SK-N-SH (cell line): ENCODE measurements at regions not wholly inside any gene's neighbourhood (a gene's known extent, or its start where the extent isn't known, plus 50 kb on each side); places are given as distances from the start of the nearest gene placed in this dataset.

Experiments used
- CTCF ChIA-PET: fragments of 300-600, 350-600 bp; formaldehyde crosslinking; extraction: SDS; loops from one replicate; lab custom pipeline; 2021; lab: Yijun Ruan, JAX
- POLR2A ChIA-PET: fragments of 350-600 bp; sonication (Branson Sonifier 250); formaldehyde crosslinking; extraction: SDS; loops from one replicate; lab custom pipeline; 2020; ENCODE audit warnings: antibody characterized with exemption, inconsistent platforms; lab: Yijun Ruan, JAX
- DNase-seq: peaks from one replicate; pipeline ENCODE4 v3.0.0; 2012
- H2AFZ ChIP-seq: fragments of 200-600 bp; sonication (generic); 2 replicates; pipeline ENCODE4 v1.8.1; 2016; ENCODE audit warnings: antibody characterized with exemption, mild to moderate bottlenecking, low read depth
- H3F3A ChIP-seq: fragments of 200-600 bp; sonication (generic); replicated peaks from 2 replicates; pipeline ENCODE3; 2016; ENCODE audit warnings: antibody characterized with exemption, mild to moderate bottlenecking; ENCODE audit not compliant: insufficient read depth
- H3K27ac ChIP-seq, 2 experiments: fragments of 200-500 bp in 1 of 2; fragments of 200-600 bp in 1 of 2; sonication (Bioruptor generic) in 1 of 2; sonication (generic), shearing (Covaris generic) in 1 of 2; 2 replicates each; pipeline versions ENCODE4 v1.5.1 to v1.6.1; 2014 to 2016; ENCODE audit warnings: low read depth in 2 of 2, inconsistent platforms in 1 of 2, low read length in 1 of 2, mild to moderate bottlenecking in 1 of 2, mixed read lengths in 1 of 2
- H3K27me3 ChIP-seq: fragments of 200-600 bp; sonication (generic), shearing (Covaris generic); 2 replicates; pipeline ENCODE4 v1.6.1; 2016; ENCODE audit warnings: mixed run types; ENCODE audit not compliant: insufficient read depth
- H3K36me3 ChIP-seq, 2 experiments: fragments of 200-500 bp in 1 of 2; fragments of 200-600 bp in 1 of 2; sonication (Bioruptor generic) in 1 of 2; sonication (generic) in 1 of 2; replicated peaks in 1 of 2; 2 replicates each; pipeline versions ENCODE3 to v1.5.1; 2014 to 2016; ENCODE audit warnings: low read length in 1 of 2, mild to moderate bottlenecking in 1 of 2; ENCODE audit not compliant: insufficient read depth in 2 of 2, control insufficient read depth in 1 of 2
- H3K4me1 ChIP-seq, 2 experiments: fragments of 200-500 bp in 1 of 2; fragments of 200-600 bp in 1 of 2; sonication (Bioruptor generic) in 1 of 2; sonication (generic), shearing (Covaris generic) in 1 of 2; 2 replicates each; pipeline versions ENCODE4 v1.5.1 to v1.6.1; 2014 to 2016; ENCODE audit warnings: low read depth in 1 of 2, low read length in 1 of 2, mixed run types in 1 of 2; ENCODE audit not compliant: insufficient read depth in 2 of 2, control insufficient read depth in 1 of 2
- H3K4me2 ChIP-seq: fragments of 200-600 bp; sonication (generic), shearing (Covaris generic); 2 replicates; pipeline ENCODE4 v1.6.1; 2017; ENCODE audit warnings: mixed run types
- H3K4me3 ChIP-seq, 2 experiments: fragments of 200-500 bp in 1 of 2; fragments of 200-600 bp in 1 of 2; sonication (Bioruptor generic) in 1 of 2; sonication (generic), shearing (Covaris generic) in 1 of 2; 2 replicates each; pipeline versions ENCODE4 v1.5.1 to v1.8.1; 2014 to 2016; ENCODE audit warnings: low read depth in 2 of 2, inconsistent platforms in 1 of 2, low read length in 1 of 2, mild to moderate bottlenecking in 1 of 2, mixed read lengths in 1 of 2, moderate library complexity in 1 of 2
- H3K79me2 ChIP-seq: fragments of 200-600 bp; sonication (generic); 2 replicates; pipeline ENCODE4 v1.8.1; 2017; ENCODE audit warnings: mild to moderate bottlenecking; ENCODE audit not compliant: insufficient read depth
- H3K9ac ChIP-seq: fragments of 200-600 bp; sonication (generic); 2 replicates; pipeline ENCODE4 v1.6.1; 2017; ENCODE audit warnings: mixed run types
- H3K9me2 ChIP-seq: fragments of 200-600 bp; sonication (generic); 2 replicates; pipeline ENCODE4 v1.6.1; 2017; ENCODE audit warnings: mixed run types
- H3K9me3 ChIP-seq: fragments of 200-600 bp; sonication (generic); 2 replicates; pipeline ENCODE4 v1.6.1; 2017; ENCODE audit warnings: mixed run types, mild to moderate bottlenecking, moderate library complexity
- H4K20me1 ChIP-seq: fragments of 200-600 bp; sonication (generic); 2 replicates; pipeline ENCODE4 v1.6.1; 2017; ENCODE audit warnings: mild to moderate bottlenecking, mixed run types; ENCODE audit not compliant: insufficient read depth
- FOSL2 ChIP-seq: IDR thresholded peaks from 2 replicates; pipeline ENCODE4 v1.4.0; 2012; ENCODE audit warnings: low read depth, mild to moderate bottlenecking, moderate library complexity, borderline replicate concordance
- FOXJ3 ChIP-seq: sonication (generic); formaldehyde crosslinking; IDR thresholded peaks from 2 replicates; pipeline ENCODE4 v1.5.1; 2020; ENCODE audit warnings: mild to moderate bottlenecking, missing genetic modification reagents
- FOXM1 ChIP-seq: IDR thresholded peaks from 2 replicates; pipeline ENCODE4 v1.4.0; 2012; ENCODE audit warnings: low read depth, mild to moderate bottlenecking
- GATA2 ChIP-seq: sonication (generic); formaldehyde crosslinking; IDR thresholded peaks from 2 replicates; pipeline ENCODE4 v1.5.0; 2020; ENCODE audit warnings: mild to moderate bottlenecking, missing genetic modification reagents
- MXI1 ChIP-seq: IDR thresholded peaks from 2 replicates; pipeline ENCODE4 v1.6.1; 2012; ENCODE audit warnings: mild to moderate bottlenecking, low read depth, low read length, improper control_type of control experiment
- YY1 ChIP-seq: IDR thresholded peaks from 2 replicates; pipeline ENCODE4 v1.4.0; 2012; ENCODE audit warnings: low read depth, mild to moderate bottlenecking
- WGBS: methylation state at CpG from one replicate; pipeline ENCODE4 v1.1.6; 2017; ENCODE audit warnings: low lambda C conversion rate; 5-methylcytosine and 5-hydroxymethylcytosine counted together
- TF ChIP-seq, protein P1 (sequence below): fragments of 200-600 bp; sonication (generic); IDR thresholded peaks from 2 replicates; pipeline ENCODE4 v1.6.1; 2017; ENCODE audit warnings: antibody characterized with exemption, mild to moderate bottlenecking, moderate library complexity
- TF ChIP-seq, protein P2 (sequence below): fragments of 150-350 bp; IDR thresholded peaks from 2 replicates; pipeline ENCODE4 v1.6.1; 2016; ENCODE audit warnings: mild to moderate bottlenecking, low read depth, low read length
- TF ChIP-seq, protein P3 (sequence below): IDR thresholded peaks from 2 replicates; pipeline ENCODE4 v1.6.1; 2012; ENCODE audit warnings: mild to moderate bottlenecking, low read depth, low read length, moderate library complexity
- TF ChIP-seq, protein P4 (sequence below): IDR thresholded peaks from 2 replicates; pipeline ENCODE4 v1.4.0; 2012; ENCODE audit warnings: low read depth, borderline replicate concordance

DNA sequence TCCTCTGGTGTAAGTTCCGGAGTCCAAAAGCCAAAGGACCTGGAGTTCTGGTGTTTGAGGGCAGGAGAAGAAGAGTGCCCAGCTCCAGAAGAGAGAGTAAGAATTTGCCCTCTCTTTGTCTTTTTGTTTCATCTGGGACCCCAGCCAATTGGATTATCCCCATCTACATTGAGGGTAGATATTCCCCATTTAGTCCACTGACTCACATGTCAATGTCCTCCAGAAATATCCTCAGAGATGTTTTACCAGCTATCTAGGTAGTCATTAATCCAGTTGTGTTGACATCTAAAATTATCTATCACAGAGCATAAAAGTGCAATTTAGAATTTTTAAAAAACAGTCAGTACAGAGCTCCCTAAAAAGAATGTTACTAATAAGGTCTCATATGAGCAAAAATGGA lies 132.9 kb upstream of the TMEM47 start:
- Histone ChIP-seq H3K36me3 (no peaks in the 10 kb centered on the region), H3K9me3 (no peaks in the 10 kb centered on the region), H3K79me2 (no peaks in the 10 kb centered on the region), H3K4me3 (no peak overlapping the region), H3K27me3 (no peaks in the 10 kb centered on the region), H3K4me1 (no peaks in the 10 kb centered on the region), H3K4me2 (no peak overlapping the region), H3K9ac (no peak overlapping the region), H3K27ac (no peak overlapping the region), H3F3A (peaks cover 4% of the 10 kb centered on the region), H4K20me1 (no peaks in the 10 kb centered on the region), H3K9me2 (no peaks in the 10 kb centered on the region), H2AFZ (no peak overlapping the region)
- TF ChIP-seq GATA2 (no peak), FOXM1 (no peak), FOXJ3 (no peak), MXI1 (no peak), FOSL2 (no peak), YY1 (no peak)
- TF ChIP-seq, protein P1, sequence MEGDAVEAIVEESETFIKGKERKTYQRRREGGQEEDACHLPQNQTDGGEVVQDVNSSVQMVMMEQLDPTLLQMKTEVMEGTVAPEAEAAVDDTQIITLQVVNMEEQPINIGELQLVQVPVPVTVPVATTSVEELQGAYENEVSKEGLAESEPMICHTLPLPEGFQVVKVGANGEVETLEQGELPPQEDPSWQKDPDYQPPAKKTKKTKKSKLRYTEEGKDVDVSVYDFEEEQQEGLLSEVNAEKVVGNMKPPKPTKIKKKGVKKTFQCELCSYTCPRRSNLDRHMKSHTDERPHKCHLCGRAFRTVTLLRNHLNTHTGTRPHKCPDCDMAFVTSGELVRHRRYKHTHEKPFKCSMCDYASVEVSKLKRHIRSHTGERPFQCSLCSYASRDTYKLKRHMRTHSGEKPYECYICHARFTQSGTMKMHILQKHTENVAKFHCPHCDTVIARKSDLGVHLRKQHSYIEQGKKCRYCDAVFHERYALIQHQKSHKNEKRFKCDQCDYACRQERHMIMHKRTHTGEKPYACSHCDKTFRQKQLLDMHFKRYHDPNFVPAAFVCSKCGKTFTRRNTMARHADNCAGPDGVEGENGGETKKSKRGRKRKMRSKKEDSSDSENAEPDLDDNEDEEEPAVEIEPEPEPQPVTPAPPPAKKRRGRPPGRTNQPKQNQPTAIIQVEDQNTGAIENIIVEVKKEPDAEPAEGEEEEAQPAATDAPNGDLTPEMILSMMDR: no peak
- TF ChIP-seq, protein P2, sequence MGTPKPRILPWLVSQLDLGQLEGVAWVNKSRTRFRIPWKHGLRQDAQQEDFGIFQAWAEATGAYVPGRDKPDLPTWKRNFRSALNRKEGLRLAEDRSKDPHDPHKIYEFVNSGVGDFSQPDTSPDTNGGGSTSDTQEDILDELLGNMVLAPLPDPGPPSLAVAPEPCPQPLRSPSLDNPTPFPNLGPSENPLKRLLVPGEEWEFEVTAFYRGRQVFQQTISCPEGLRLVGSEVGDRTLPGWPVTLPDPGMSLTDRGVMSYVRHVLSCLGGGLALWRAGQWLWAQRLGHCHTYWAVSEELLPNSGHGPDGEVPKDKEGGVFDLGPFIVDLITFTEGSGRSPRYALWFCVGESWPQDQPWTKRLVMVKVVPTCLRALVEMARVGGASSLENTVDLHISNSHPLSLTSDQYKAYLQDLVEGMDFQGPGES: no peak
- TF ChIP-seq, protein P3, sequence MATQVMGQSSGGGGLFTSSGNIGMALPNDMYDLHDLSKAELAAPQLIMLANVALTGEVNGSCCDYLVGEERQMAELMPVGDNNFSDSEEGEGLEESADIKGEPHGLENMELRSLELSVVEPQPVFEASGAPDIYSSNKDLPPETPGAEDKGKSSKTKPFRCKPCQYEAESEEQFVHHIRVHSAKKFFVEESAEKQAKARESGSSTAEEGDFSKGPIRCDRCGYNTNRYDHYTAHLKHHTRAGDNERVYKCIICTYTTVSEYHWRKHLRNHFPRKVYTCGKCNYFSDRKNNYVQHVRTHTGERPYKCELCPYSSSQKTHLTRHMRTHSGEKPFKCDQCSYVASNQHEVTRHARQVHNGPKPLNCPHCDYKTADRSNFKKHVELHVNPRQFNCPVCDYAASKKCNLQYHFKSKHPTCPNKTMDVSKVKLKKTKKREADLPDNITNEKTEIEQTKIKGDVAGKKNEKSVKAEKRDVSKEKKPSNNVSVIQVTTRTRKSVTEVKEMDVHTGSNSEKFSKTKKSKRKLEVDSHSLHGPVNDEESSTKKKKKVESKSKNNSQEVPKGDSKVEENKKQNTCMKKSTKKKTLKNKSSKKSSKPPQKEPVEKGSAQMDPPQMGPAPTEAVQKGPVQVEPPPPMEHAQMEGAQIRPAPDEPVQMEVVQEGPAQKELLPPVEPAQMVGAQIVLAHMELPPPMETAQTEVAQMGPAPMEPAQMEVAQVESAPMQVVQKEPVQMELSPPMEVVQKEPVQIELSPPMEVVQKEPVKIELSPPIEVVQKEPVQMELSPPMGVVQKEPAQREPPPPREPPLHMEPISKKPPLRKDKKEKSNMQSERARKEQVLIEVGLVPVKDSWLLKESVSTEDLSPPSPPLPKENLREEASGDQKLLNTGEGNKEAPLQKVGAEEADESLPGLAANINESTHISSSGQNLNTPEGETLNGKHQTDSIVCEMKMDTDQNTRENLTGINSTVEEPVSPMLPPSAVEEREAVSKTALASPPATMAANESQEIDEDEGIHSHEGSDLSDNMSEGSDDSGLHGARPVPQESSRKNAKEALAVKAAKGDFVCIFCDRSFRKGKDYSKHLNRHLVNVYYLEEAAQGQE: no peak
- TF ChIP-seq, protein P4, sequence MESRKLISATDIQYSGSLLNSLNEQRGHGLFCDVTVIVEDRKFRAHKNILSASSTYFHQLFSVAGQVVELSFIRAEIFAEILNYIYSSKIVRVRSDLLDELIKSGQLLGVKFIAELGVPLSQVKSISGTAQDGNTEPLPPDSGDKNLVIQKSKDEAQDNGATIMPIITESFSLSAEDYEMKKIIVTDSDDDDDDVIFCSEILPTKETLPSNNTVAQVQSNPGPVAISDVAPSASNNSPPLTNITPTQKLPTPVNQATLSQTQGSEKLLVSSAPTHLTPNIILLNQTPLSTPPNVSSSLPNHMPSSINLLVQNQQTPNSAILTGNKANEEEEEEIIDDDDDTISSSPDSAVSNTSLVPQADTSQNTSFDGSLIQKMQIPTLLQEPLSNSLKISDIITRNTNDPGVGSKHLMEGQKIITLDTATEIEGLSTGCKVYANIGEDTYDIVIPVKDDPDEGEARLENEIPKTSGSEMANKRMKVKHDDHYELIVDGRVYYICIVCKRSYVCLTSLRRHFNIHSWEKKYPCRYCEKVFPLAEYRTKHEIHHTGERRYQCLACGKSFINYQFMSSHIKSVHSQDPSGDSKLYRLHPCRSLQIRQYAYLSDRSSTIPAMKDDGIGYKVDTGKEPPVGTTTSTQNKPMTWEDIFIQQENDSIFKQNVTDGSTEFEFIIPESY: no peak
- DNase-seq: no peak
- CTCF ChIA-PET: no interaction called here
- POLR2A ChIA-PET: no interaction called here
- 7% methylated on average over 1 of the region's 1 CpG for WGBS
